ENCODE measurements at regions not wholly inside any gene's neighbourhood (a gene's known extent, or its start where the extent isn't known, plus 50 kb on each side); places are given as distances from the start of the nearest gene placed in this dataset.

GRCh38 chr11:87463486-87464102 is 425.9 kb downstream of the TMEM135 start:
- ATAC-seq = peak; percentile 33
- H3K27me3 ChIP-seq = no peaks in the 10 kb centered on the region
- peak in 2 of 4 donors; percentile 13 to 19 for DNase-seq
- H3K36me3 ChIP-seq = no peaks in the 10 kb centered on the region
- intact Hi-C loops (cut with DNase I) = no loop called here
- peak in 1 of 2 donors; percentile 21 for TF ChIP-seq CTCF (IDR thresholded peaks at IDR 0.05)
- H3K27ac ChIP-seq = no peak overlapping the region
- H3K9me3 ChIP-seq = no peaks in the 10 kb centered on the region
- no peaks in the 10 kb centered on the region for H3K4me1 ChIP-seq
- H3K4me3 ChIP-seq = no peak overlapping the region

- Histone ChIP-seq H3K27ac (no peak overlapping the region), H3K9me3 (no peaks in the 10 kb centered on the region), H3K4me1 (no peaks in the 10 kb centered on the region), H3K27me3 (no peaks in the 10 kb centered on the region), H3K36me3 (no peaks in the 10 kb centered on the region), H3K4me3 (no peak overlapping the region)
- no peak for ATAC-seq
- TF ChIP-seq CTCF (IDR thresholded peaks at IDR 0.05) = no peak
- DNase-seq = no peak
- intact Hi-C loops (cut with DNase I) = no loop called here
These were observed 424.4 kb downstream of the TMEM135 start for GRCh38 chr11:87462171-87462570.

GRCh38 chr11:87460842-87461637 is 423.3 kb downstream of the TMEM135 start:
- no peak overlapping the region for H3K4me3 ChIP-seq
- H3K4me1 ChIP-seq = no peaks in the 10 kb centered on the region
- intact Hi-C loops (cut with DNase I) = no loop called here
- H3K36me3 ChIP-seq = no peaks in the 10 kb centered on the region
- no peak for ATAC-seq
- DNase-seq = no peak
- H3K27ac ChIP-seq = no peak overlapping the region
- TF ChIP-seq CTCF (IDR thresholded peaks at IDR 0.05) = no peak
- H3K27me3 ChIP-seq = no peaks in the 10 kb centered on the region
- H3K9me3 ChIP-seq = no peaks in the 10 kb centered on the region

GRCh38 chr11:87460279-87460678 is 422.5 kb downstream of the TMEM135 start:
- Histone ChIP-seq H3K27me3 (no peaks in the 10 kb centered on the region), H3K9me3 (no peaks in the 10 kb centered on the region), H3K36me3 (no peaks in the 10 kb centered on the region), H3K4me1 (no peaks in the 10 kb centered on the region), H3K27ac (no peak overlapping the region), H3K4me3 (no peak overlapping the region)
- TF ChIP-seq CTCF (IDR thresholded peaks at IDR 0.05) = no peak
- DNase-seq = no peak
- intact Hi-C loops (cut with DNase I) = no loop called here
- no peak for ATAC-seq

- intact Hi-C loops (cut with DNase I) = no loop called here
- Histone ChIP-seq H3K9me3 (no peaks in the 10 kb centered on the region), H3K4me1 (no peaks in the 10 kb centered on the region), H3K36me3 (no peaks in the 10 kb centered on the region), H3K27me3 (no peaks in the 10 kb centered on the region), H3K4me3 (no peak overlapping the region), H3K27ac (no peak overlapping the region)
- TF ChIP-seq CTCF (IDR thresholded peaks at IDR 0.05) = no peak
- ATAC-seq = no peak
- no peak for DNase-seq
These were observed 421.6 kb downstream of the TMEM135 start for GRCh38 chr11:87459351-87459750.
